ENCODE measurements at regions not wholly inside any gene's neighbourhood (a gene's known extent, or its start where the extent isn't known, plus 50 kb on each side); places are given as distances from the start of the nearest gene placed in this dataset.

- H3K9me3 ChIP-seq, result no peaks in the 10 kb centered on the region
- TF ChIP-seq CTCF (IDR thresholded peaks at IDR 0.05), result no peak
- H3K27ac ChIP-seq, result no peak overlapping the region
- H3K36me3 ChIP-seq, result no peaks in the 10 kb centered on the region
- H3K4me3 ChIP-seq (ENCODE audit: low read depth in 1 of 2, low read length in 1 of 2), result no peak overlapping the region
- H3K4me1 ChIP-seq (ENCODE audit: control insufficient read depth in 1 of 2, insufficient read depth in 1 of 2, low read depth in 1 of 2, low read length in 1 of 2), result no peaks in the 10 kb centered on the region
- H3K27me3 ChIP-seq, result no peaks in the 10 kb centered on the region
These were observed 56.8 kb upstream of the HS6ST1 start for GRCh38 chr2:128375454-128375853.

- no peaks in the 10 kb centered on the region for H3K27me3 ChIP-seq
- no peaks in the 10 kb centered on the region for H3K36me3 ChIP-seq
- H3K9me3 ChIP-seq, result no peaks in the 10 kb centered on the region
- no peak for TF ChIP-seq CTCF (IDR thresholded peaks at IDR 0.05)
- no peak overlapping the region for H3K4me3 ChIP-seq (ENCODE audit: low read depth in 1 of 2, low read length in 1 of 2)
- H3K27ac ChIP-seq, result no peak overlapping the region
- H3K4me1 ChIP-seq (ENCODE audit: control insufficient read depth in 1 of 2, insufficient read depth in 1 of 2, low read depth in 1 of 2, low read length in 1 of 2), result no peaks in the 10 kb centered on the region
These were observed 57.8 kb upstream of the HS6ST1 start for GRCh38 chr2:128376241-128377041.

GRCh38 chr2:128377071-128377910 is 58.6 kb upstream of the HS6ST1 start:
- H3K27ac ChIP-seq, result no peak overlapping the region
- H3K9me3 ChIP-seq, result no peaks in the 10 kb centered on the region
- no peaks in the 10 kb centered on the region for H3K4me1 ChIP-seq (ENCODE audit: control insufficient read depth in 1 of 2, insufficient read depth in 1 of 2, low read depth in 1 of 2, low read length in 1 of 2)
- no peak overlapping the region for H3K4me3 ChIP-seq (ENCODE audit: low read depth in 1 of 2, low read length in 1 of 2)
- no peaks in the 10 kb centered on the region for H3K36me3 ChIP-seq
- no peaks in the 10 kb centered on the region for H3K27me3 ChIP-seq
- no peak for TF ChIP-seq CTCF (IDR thresholded peaks at IDR 0.05)

GRCh38 chr2:128378231-128379020 is 59.8 kb upstream of the HS6ST1 start:
- no peak for TF ChIP-seq CTCF (IDR thresholded peaks at IDR 0.05)

More at GRCh38 chr2:128378231-128379020, 59.8 kb upstream of the HS6ST1 start:
- H3K27ac ChIP-seq, result no peak overlapping the region
- no peaks in the 10 kb centered on the region for H3K9me3 ChIP-seq
- H3K36me3 ChIP-seq, result no peaks in the 10 kb centered on the region
- H3K4me3 ChIP-seq (ENCODE audit: low read depth in 1 of 2, low read length in 1 of 2), result no peak overlapping the region
- H3K27me3 ChIP-seq, result no peaks in the 10 kb centered on the region
- no peaks in the 10 kb centered on the region for H3K4me1 ChIP-seq (ENCODE audit: control insufficient read depth in 1 of 2, insufficient read depth in 1 of 2, low read depth in 1 of 2, low read length in 1 of 2)
